HEK293 (cell line): ENCODE measurements at regions not wholly inside any gene's neighbourhood (a gene's known extent, or its start where the extent isn't known, plus 50 kb on each side); places are given as distances from the start of the nearest gene placed in this dataset.

ENCODE experiments used
- CTCF ChIP-seq: fragments of 450-650 bp; formaldehyde crosslinking; IDR thresholded peaks from 2 replicates; pipeline ENCODE4 v1.5.1; 2016; ENCODE audit warnings: missing biosample characterization, missing genetic modification characterization
- REST ChIP-seq: fragments of 450-650 bp; formaldehyde crosslinking; IDR thresholded peaks from 2 replicates; pipeline ENCODE4 v1.5.1; 2016; ENCODE audit warnings: missing biosample characterization, missing genetic modification characterization
- SALL2 ChIP-seq: fragments of 450-650 bp; formaldehyde crosslinking; IDR thresholded peaks from 2 replicates; pipeline ENCODE4 v1.5.0; 2017; ENCODE audit warnings: missing biosample characterization, mild to moderate bottlenecking, missing genetic modification characterization, borderline replicate concordance
- ZFP3 ChIP-seq: fragments of 450-650 bp; formaldehyde crosslinking; IDR thresholded peaks from 2 replicates; pipeline ENCODE4 v1.5.1; 2016; ENCODE audit warnings: low read depth, missing biosample characterization, missing genetic modification characterization
- ZNF274 ChIP-seq, 2 experiments: fragments of 200-500 bp in 1 of 2; fragments of 450-650 bp in 1 of 2; sonication (Bioruptor generic) in 1 of 2; formaldehyde crosslinking in 1 of 2; IDR thresholded peaks; 2 replicates each; pipeline versions ENCODE4 v1.5.1 to v1.6.1; 2014 to 2016; ENCODE audit warnings: borderline replicate concordance in 1 of 2, inconsistent platforms in 1 of 2, low read length in 1 of 2, missing biosample characterization in 1 of 2, missing genetic modification characterization in 1 of 2

GRCh38 chr3:106190296-106190695, 321.5 kb upstream of the CBLB start:
- TF ChIP-seq CTCF (tag by site-specific recombination): no peak
- TF ChIP-seq ZFP3 (tag by site-specific recombination): no peak
- no peak for TF ChIP-seq REST (tag by site-specific recombination)
- TF ChIP-seq ZNF274 (IDR thresholded peaks at IDR 0.05; ENCODE audit: low read length): no peak
- no peak for TF ChIP-seq ZNF274 (tag by site-specific recombination; IDR thresholded peaks at IDR 0.05; ENCODE audit: borderline replicate concordance)
- TF ChIP-seq SALL2 (tag by site-specific recombination): no peak
